MM.1S (cell line): ENCODE measurements at regions not wholly inside any gene's neighbourhood (a gene's known extent, or its start where the extent isn't known, plus 50 kb on each side); places are given as distances from the start of the nearest gene placed in this dataset.

Experiments used
- CTCF ChIP-seq: fragments of 300-600 bp; sonication (generic); IDR thresholded peaks from 2 replicates; pipeline ENCODE4 v1.5.1; 2016; ENCODE audit warnings: antibody characterized with exemption, low read length, mixed read lengths
- EZH2 ChIP-seq: fragments of 300-600 bp; sonication (generic); optimal IDR thresholded peaks from 2 replicates; pipeline ENCODE3; 2017; ENCODE audit warnings: low read depth, mild to moderate bottlenecking, antibody characterized with exemption, low read length, mixed read lengths
- EZH2phosphoT487 ChIP-seq: fragments of 300-600 bp; sonication (generic); IDR thresholded peaks from 2 replicates; pipeline ENCODE4 v1.6.1; 2018; ENCODE audit warnings: antibody characterized with exemption, low read length

- TF ChIP-seq EZH2 (no peak), CTCF (no peak), EZH2phosphoT487 (no peak)
Measured at GRCh38 chr9:91087462-91087759, 274.3 kb downstream of the AUH start.
